PFSK-1 (cell line): ENCODE measurements at regions not wholly inside any gene's neighbourhood (a gene's known extent, or its start where the extent isn't known, plus 50 kb on each side); places are given as distances from the start of the nearest gene placed in this dataset.

Experiments used
- FOXP2 ChIP-seq: optimal IDR thresholded peaks from 2 replicates; pipeline ENCODE3; 2011; ENCODE audit warnings: borderline replicate concordance, control low read depth, inconsistent platforms; ENCODE audit not compliant: insufficient read depth; ENCODE audit errors: extremely low read length, extremely low read depth
- POLR2AphosphoS5 ChIP-seq: IDR thresholded peaks from 2 replicates; pipeline ENCODE4 v1.6.1; 2012; ENCODE audit warnings: low read depth, mild to moderate bottlenecking, control low read depth, low read length, moderate library complexity
- SIN3A ChIP-seq: IDR thresholded peaks from 2 replicates; pipeline ENCODE4 v1.6.1; 2012; ENCODE audit warnings: mild to moderate bottlenecking, low read length, moderate library complexity, borderline replicate concordance; ENCODE audit not compliant: insufficient read depth
- TAF1 ChIP-seq: IDR thresholded peaks from 2 replicates; pipeline ENCODE4 v1.6.1; 2012; ENCODE audit warnings: low read length, control low read depth, borderline replicate concordance; ENCODE audit not compliant: insufficient read depth
- TF ChIP-seq, protein P1 (sequence below), 2 experiments: IDR thresholded peaks; 2 replicates each; pipeline versions ENCODE4 v1.6.1 to v1.8.0; 2011 to 2012; ENCODE audit warnings: low read depth in 2 of 2, low read length in 2 of 2, control low read depth in 1 of 2, inconsistent platforms in 1 of 2, mild to moderate bottlenecking in 1 of 2, moderate library complexity in 1 of 2; ENCODE audit not compliant: insufficient read depth in 1 of 2

DNA sequence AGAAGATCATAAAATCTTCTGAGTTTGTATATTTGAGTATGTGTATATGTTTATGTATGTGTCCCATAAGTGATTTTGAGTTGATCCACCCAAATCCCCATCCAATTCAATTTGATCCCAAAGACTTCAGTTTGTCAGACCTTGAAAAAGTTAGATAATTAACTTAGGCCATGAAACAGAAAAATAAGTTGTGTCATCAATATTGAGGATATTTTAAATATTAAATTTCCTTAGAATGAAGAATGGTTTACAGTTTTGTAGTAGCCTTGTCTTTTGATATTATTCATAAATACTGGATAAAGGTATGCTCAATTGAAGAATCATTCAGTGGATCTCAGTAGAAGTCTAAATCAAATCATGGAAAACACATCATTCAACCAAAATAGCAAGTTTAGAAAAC, 864.4 kb upstream of the INTU start:
- TF ChIP-seq, protein P1, sequence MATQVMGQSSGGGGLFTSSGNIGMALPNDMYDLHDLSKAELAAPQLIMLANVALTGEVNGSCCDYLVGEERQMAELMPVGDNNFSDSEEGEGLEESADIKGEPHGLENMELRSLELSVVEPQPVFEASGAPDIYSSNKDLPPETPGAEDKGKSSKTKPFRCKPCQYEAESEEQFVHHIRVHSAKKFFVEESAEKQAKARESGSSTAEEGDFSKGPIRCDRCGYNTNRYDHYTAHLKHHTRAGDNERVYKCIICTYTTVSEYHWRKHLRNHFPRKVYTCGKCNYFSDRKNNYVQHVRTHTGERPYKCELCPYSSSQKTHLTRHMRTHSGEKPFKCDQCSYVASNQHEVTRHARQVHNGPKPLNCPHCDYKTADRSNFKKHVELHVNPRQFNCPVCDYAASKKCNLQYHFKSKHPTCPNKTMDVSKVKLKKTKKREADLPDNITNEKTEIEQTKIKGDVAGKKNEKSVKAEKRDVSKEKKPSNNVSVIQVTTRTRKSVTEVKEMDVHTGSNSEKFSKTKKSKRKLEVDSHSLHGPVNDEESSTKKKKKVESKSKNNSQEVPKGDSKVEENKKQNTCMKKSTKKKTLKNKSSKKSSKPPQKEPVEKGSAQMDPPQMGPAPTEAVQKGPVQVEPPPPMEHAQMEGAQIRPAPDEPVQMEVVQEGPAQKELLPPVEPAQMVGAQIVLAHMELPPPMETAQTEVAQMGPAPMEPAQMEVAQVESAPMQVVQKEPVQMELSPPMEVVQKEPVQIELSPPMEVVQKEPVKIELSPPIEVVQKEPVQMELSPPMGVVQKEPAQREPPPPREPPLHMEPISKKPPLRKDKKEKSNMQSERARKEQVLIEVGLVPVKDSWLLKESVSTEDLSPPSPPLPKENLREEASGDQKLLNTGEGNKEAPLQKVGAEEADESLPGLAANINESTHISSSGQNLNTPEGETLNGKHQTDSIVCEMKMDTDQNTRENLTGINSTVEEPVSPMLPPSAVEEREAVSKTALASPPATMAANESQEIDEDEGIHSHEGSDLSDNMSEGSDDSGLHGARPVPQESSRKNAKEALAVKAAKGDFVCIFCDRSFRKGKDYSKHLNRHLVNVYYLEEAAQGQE (IDR thresholded peaks at IDR 0.05; ENCODE audit: insufficient read depth in 1 of 2, low read depth in 2 of 2, low read length in 2 of 2), result no peak
- TF ChIP-seq FOXP2 (no peak), POLR2AphosphoS5 (no peak), SIN3A (no peak), TAF1 (no peak)

DNA sequence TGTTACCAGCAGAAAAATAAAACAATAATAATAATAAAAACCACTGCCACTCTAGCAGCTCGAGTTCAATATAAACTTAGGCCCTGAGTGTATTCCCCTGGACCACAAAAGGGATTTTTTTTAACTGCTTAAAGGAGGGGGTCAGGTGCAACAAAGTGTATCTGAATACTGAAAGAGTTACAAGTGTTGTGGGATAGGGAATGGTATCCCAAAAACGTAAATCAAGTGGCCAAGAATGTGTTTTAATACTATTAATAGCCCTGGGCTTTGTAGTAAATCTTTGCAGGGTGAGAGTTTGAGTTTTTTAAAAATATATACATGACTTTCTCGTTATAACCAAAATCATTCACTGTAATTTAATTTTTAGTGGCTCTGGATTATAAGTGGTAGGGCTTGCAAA, 860.1 kb upstream of the INTU start:
- no peak for TF ChIP-seq FOXP2

DNA sequence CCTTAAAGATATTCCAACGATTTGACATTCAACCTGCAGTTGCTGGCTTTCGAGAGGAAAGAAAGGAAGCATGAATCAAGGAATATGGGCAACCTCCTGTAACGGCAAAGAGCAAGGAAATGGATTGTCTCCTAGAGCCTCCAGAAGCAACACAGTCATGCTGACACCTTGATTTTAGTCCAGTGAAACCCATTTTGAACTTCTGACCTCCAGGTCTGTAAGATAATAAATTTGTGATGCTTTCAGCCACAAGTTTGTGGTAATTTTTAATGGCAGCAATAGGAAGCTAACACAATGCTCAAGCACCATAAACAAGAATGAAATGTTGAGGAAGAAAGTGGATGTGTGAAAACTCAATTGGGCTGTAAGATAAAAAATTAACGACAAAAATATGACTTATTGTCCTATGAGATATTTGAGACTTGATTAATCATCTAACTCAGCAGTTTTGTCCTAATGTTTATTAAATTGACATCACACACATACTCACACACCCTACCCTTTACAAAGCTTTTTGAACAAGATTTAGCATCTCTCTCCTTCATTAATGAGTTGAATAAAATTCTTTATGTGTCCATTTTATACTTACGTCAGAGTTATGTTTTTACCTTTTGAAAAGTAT, 857.2 kb upstream of the INTU start:
- TF ChIP-seq, protein P1 (IDR thresholded peaks at IDR 0.05; ENCODE audit: insufficient read depth in 1 of 2, low read depth in 2 of 2, low read length in 2 of 2), result no peak

DNA sequence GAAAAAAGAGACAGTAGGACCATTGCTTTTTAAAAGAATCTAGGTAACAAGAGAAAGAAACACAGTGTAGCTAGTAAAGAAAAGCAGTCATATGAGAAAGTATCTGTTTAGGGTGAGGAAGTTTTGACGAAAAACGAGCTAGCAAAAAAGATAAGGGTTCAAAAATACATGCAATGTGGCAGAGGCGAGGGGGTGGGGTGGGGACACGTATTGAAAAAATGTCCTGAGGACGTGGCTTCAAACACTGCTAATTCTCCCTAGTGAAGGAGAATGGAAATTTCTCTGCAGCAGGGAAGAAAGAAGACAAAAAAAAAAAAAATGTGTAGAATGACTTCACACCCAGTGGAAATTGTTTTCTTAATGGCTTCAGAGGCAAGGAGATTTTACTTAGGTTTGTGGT, 856.4 kb upstream of the INTU start:
- TF ChIP-seq TAF1, result no peak
- no peak for TF ChIP-seq POLR2AphosphoS5
- TF ChIP-seq, protein P1 (IDR thresholded peaks at IDR 0.05; ENCODE audit: insufficient read depth in 1 of 2, low read depth in 2 of 2, low read length in 2 of 2), result no peak
- no peak for TF ChIP-seq FOXP2
- TF ChIP-seq SIN3A, result no peak

DNA sequence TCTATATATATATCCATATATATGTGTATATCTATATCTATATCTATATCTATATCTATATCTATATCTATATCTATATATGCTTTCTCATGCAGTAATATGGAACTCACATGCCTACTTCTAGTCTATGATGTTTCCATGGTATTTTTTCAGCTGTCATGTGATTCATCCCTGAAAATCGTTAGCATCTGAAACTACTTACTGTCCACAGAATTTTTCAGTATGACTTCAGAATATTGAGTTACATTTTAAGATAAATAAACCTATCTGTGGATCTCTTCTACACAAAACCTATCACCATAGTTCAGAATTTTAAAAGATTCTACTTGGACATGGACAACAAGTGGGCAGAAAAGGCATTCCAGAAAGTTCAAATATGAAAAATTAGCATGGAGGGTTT, 855.1 kb upstream of the INTU start:
- no peak for TF ChIP-seq SIN3A
- no peak for TF ChIP-seq TAF1
- TF ChIP-seq FOXP2, result no peak
- TF ChIP-seq POLR2AphosphoS5, result no peak
- TF ChIP-seq, protein P1 (IDR thresholded peaks at IDR 0.05; ENCODE audit: insufficient read depth in 1 of 2, low read depth in 2 of 2, low read length in 2 of 2), result no peak
